DND-41 (cell line): ENCODE measurements at regions not wholly inside any gene's neighbourhood (a gene's known extent, or its start where the extent isn't known, plus 50 kb on each side); places are given as distances from the start of the nearest gene placed in this dataset.

Experiments used
- ATAC-seq: fragments of 200-7000 bp; cut with Tn5 transposase; 3 replicates; pipeline ENCODE4 v1.9.1; 2021; ENCODE audit warnings: low read depth; ENCODE audit not compliant: insufficient read depth
- DNase-seq: peaks from one replicate; pipeline ENCODE4 v3.0.0-alpha.2; 2020
- H2AFZ ChIP-seq: 2 replicates; pipeline ENCODE4 v1.6.0; 2012; ENCODE audit warnings: low read depth, low read length
- H3K27ac ChIP-seq: 2 replicates; pipeline ENCODE4 v1.5.1; 2012; ENCODE audit warnings: low read length, inconsistent platforms
- H3K27me3 ChIP-seq: fragments of 200-600 bp; sonication (generic); 2 replicates; pipeline ENCODE4 v1.6.0; 2012; ENCODE audit warnings: low read length, mild to moderate bottlenecking, inconsistent platforms; ENCODE audit not compliant: insufficient read depth, poor library complexity
- H3K36me3 ChIP-seq: 2 replicates; pipeline ENCODE4 v1.5.1; 2012; ENCODE audit warnings: low read length, inconsistent platforms; ENCODE audit not compliant: insufficient read depth
- H3K4me1 ChIP-seq: 2 replicates; pipeline ENCODE4 v1.5.1; 2012; ENCODE audit warnings: mild to moderate bottlenecking, low read length; ENCODE audit not compliant: insufficient read depth
- H3K4me2 ChIP-seq: 2 replicates; pipeline ENCODE4 v1.6.0; 2012; ENCODE audit warnings: mild to moderate bottlenecking, moderate library complexity, low read length, inconsistent platforms; ENCODE audit not compliant: insufficient read depth
- H3K4me3 ChIP-seq, 2 experiments: fragments of 200-600 bp in 1 of 2; shearing (Covaris generic) in 1 of 2; 2 replicates each; pipeline ENCODE4 v1.5.1; 2012 to 2016; ENCODE audit warnings: inconsistent platforms in 2 of 2, low read length in 2 of 2, mild to moderate bottlenecking in 2 of 2, low read depth in 1 of 2, moderate library complexity in 1 of 2
- H3K79me2 ChIP-seq: 2 replicates; pipeline ENCODE4 v1.6.0; 2012; ENCODE audit warnings: low read length, inconsistent platforms; ENCODE audit not compliant: insufficient read depth
- H3K9ac ChIP-seq: 2 replicates; pipeline ENCODE4 v1.6.0; 2012; ENCODE audit warnings: low read depth, mild to moderate bottlenecking, inconsistent platforms, low read length, moderate library complexity
- H3K9me3 ChIP-seq: 2 replicates; pipeline ENCODE4 v1.5.1; 2012; ENCODE audit warnings: low read length, moderate library complexity, mild to moderate bottlenecking, inconsistent platforms; ENCODE audit not compliant: insufficient read depth, severe bottlenecking
- H4K20me1 ChIP-seq: 2 replicates; pipeline ENCODE4 v1.6.0; 2012; ENCODE audit warnings: low read length; ENCODE audit not compliant: insufficient read depth
- CTCF ChIP-seq: IDR thresholded peaks from 2 replicates; pipeline ENCODE4 v1.5.1; 2012; ENCODE audit warnings: borderline replicate concordance, low read length, moderate library complexity, mild to moderate bottlenecking; ENCODE audit not compliant: poor library complexity, severe bottlenecking; ENCODE audit errors: extremely low read depth
- EZH2 ChIP-seq: IDR thresholded peaks from 3 replicates; pipeline ENCODE4 v1.6.1; 2012; ENCODE audit warnings: borderline replicate concordance, low read depth, mild to moderate bottlenecking, moderate library complexity, low read length, inconsistent platforms; ENCODE audit not compliant: severe bottlenecking

- DNase-seq (no peak), ATAC-seq (no peak)
- no peaks in the 10 kb centered on the region for H3K79me2 ChIP-seq
- TF ChIP-seq EZH2 (no peak), CTCF (no peak)
- H4K20me1 ChIP-seq = no peaks in the 10 kb centered on the region
- no peaks in the 10 kb centered on the region for H3K27me3 ChIP-seq
- H3K9ac ChIP-seq = no peak overlapping the region
- no peak overlapping the region for H3K27ac ChIP-seq
- no peaks in the 10 kb centered on the region for H3K36me3 ChIP-seq
- no peaks in the 10 kb centered on the region for H3K9me3 ChIP-seq
- H3K4me1 ChIP-seq = peaks cover 58% of the 10 kb centered on the region
- no peak overlapping the region for H2AFZ ChIP-seq
- no peak overlapping the region for H3K4me2 ChIP-seq
- no peak overlapping the region for H3K4me3 ChIP-seq
These were observed 281.8 kb downstream of the ETS1 start for GRCh38 chr11:128305588-128305987.

GRCh38 chr11:128304666-128305485, 282.5 kb downstream of the ETS1 start:
- Histone ChIP-seq H3K4me3 (no peak overlapping the region), H3K27ac (no peak overlapping the region; the same call in 1 of the 2 replicates), H3K9me3 (no peaks in the 10 kb centered on the region), H3K79me2 (no peaks in the 10 kb centered on the region), H4K20me1 (no peaks in the 10 kb centered on the region), H3K4me1 (peaks cover 62% of the 10 kb centered on the region), H2AFZ (no peak overlapping the region), H3K36me3 (no peaks in the 10 kb centered on the region), H3K4me2 (no peak overlapping the region), H3K27me3 (no peaks in the 10 kb centered on the region), H3K9ac (no peak overlapping the region)
- no peak for DNase-seq
- ATAC-seq = no peak
- TF ChIP-seq CTCF = no peak
- TF ChIP-seq EZH2 = no peak

- H3K4me2 ChIP-seq = no peak overlapping the region
- peak overlapping the region; percentile 19; the same call in 1 of the 2 replicates for H3K27ac ChIP-seq
- H3K9ac ChIP-seq = no peak overlapping the region
- no peaks in the 10 kb centered on the region for H4K20me1 ChIP-seq
- H3K4me3 ChIP-seq = no peak overlapping the region
- H3K36me3 ChIP-seq = no peaks in the 10 kb centered on the region
- ATAC-seq = no peak
- H3K9me3 ChIP-seq = no peaks in the 10 kb centered on the region
- TF ChIP-seq EZH2 (no peak), CTCF (no peak)
- H3K27me3 ChIP-seq = no peaks in the 10 kb centered on the region
- peaks cover 64% of the 10 kb centered on the region for H3K4me1 ChIP-seq
- no peak overlapping the region for H2AFZ ChIP-seq
- no peaks in the 10 kb centered on the region for H3K79me2 ChIP-seq
- no peak for DNase-seq
These were observed 283.2 kb downstream of the ETS1 start for GRCh38 chr11:128304116-128304515.
